H1 (cell line): ENCODE measurements at regions not wholly inside any gene's neighbourhood (a gene's known extent, or its start where the extent isn't known, plus 50 kb on each side); places are given as distances from the start of the nearest gene placed in this dataset.

Source experiments
- CTCF ChIA-PET: fragments of 300-600 bp; sonication (Branson Sonifier 250); formaldehyde crosslinking; loops from one replicate; lab custom pipeline; 2021; ENCODE audit not compliant: partially characterized antibody; lab: Charles Lee
- POLR2A ChIA-PET: fragments of 300-600 bp; sonication (Branson Sonifier 250); formaldehyde crosslinking; loops from one replicate; lab custom pipeline; 2021; ENCODE audit warnings: inconsistent platforms; ENCODE audit not compliant: partially characterized antibody; lab: Charles Lee
- DNase-seq, 2 experiments: peaks; one replicate each; pipeline versions ENCODE4 v3.0.0 to v3.0.0-alpha.2; 2010 to 2022; ENCODE audit warnings: low spot score in 2 of 2, low read depth in 1 of 2, mixed read lengths in 1 of 2
- FAIRE-seq: peaks from 2 replicates; lab custom pipeline; 2011; peaks lifted over from hg19 to GRCh38; lab: Jason Lieb, UNC
- H2AFZ ChIP-seq: 2 replicates; pipeline ENCODE4 v1.8.1; 2012; ENCODE audit warnings: low read length, inconsistent platforms
- H2AK5ac ChIP-seq: 2 replicates; pipeline ENCODE4 v1.6.1; 2013; ENCODE audit warnings: low read depth, low read length
- H2BK120ac ChIP-seq: replicated peaks from 2 replicates; pipeline ENCODE3; 2013; ENCODE audit warnings: low read depth, low read length, inconsistent platforms
- H2BK12ac ChIP-seq: 2 replicates; pipeline ENCODE4 v1.6.1; 2013; ENCODE audit warnings: low read depth, low read length
- H2BK15ac ChIP-seq: 2 replicates; pipeline ENCODE4 v1.6.1; 2013; ENCODE audit warnings: low read length
- H2BK20ac ChIP-seq: 2 replicates; pipeline ENCODE4 v1.6.1; 2013; ENCODE audit warnings: low read length
- H2BK5ac ChIP-seq: 2 replicates; pipeline ENCODE4 v1.6.1; 2013; ENCODE audit warnings: low read depth, low read length
- H3K14ac ChIP-seq: 2 replicates; pipeline ENCODE4 v1.6.1; 2013; ENCODE audit warnings: inconsistent platforms; ENCODE audit not compliant: insufficient read length
- H3K18ac ChIP-seq: 2 replicates; pipeline ENCODE4 v1.6.1; 2013; ENCODE audit warnings: low read length; ENCODE audit errors: extremely low read depth
- H3K23ac ChIP-seq: 2 replicates; pipeline ENCODE4 v1.6.1; 2013; ENCODE audit warnings: inconsistent platforms; ENCODE audit not compliant: insufficient read length
- H3K23me2 ChIP-seq: 2 replicates; pipeline ENCODE4 v1.6.1; 2013; ENCODE audit warnings: low read depth, low read length
- H3K27ac ChIP-seq: 2 replicates; pipeline ENCODE4 v1.6.1; 2011; ENCODE audit warnings: low read depth, low read length, inconsistent platforms
- H3K27me3 ChIP-seq, 4 experiments: replicated peaks in 1 of 4; 1 replicate in 1 of 4; 2 replicates in 3 of 4; pipeline versions ENCODE4 v1.6.1 to v1.8.1; 2011 to 2013; ENCODE audit warnings: low read length in 3 of 4, mild to moderate bottlenecking in 3 of 4, inconsistent platforms in 2 of 4, mixed read lengths in 2 of 4, moderate library complexity in 1 of 4; ENCODE audit not compliant: control insufficient read depth in 3 of 4, insufficient read depth in 3 of 4; ENCODE audit errors: extremely low read depth in 1 of 4
- H3K36me3 ChIP-seq, 4 experiments: 2 replicates each; pipeline versions ENCODE4 v1.6.1 to v1.8.1; 2011 to 2013; ENCODE audit warnings: mild to moderate bottlenecking in 4 of 4, low read length in 3 of 4, moderate library complexity in 2 of 4, control low read depth in 1 of 4, inconsistent platforms in 1 of 4; ENCODE audit not compliant: insufficient read depth in 4 of 4, control insufficient read depth in 2 of 4
- H3K4ac ChIP-seq: replicated peaks from 2 replicates; pipeline ENCODE3; 2013; ENCODE audit warnings: low read length, low read depth, mixed read lengths, inconsistent platforms; ENCODE audit not compliant: insufficient read length
- H3K4me1 ChIP-seq, 4 experiments: replicated peaks in 1 of 4; 1 replicate in 1 of 4; 2 replicates in 3 of 4; pipeline versions ENCODE4 v1.6.1 to v1.8.1; 2011 to 2013; ENCODE audit warnings: low read length in 3 of 4, inconsistent platforms in 2 of 4, mixed read lengths in 1 of 4; ENCODE audit not compliant: insufficient read depth in 4 of 4, control insufficient read depth in 3 of 4
- H3K4me2 ChIP-seq, 2 experiments: 2 replicates each; pipeline versions ENCODE4 v1.6.1 to v1.8.1; 2011 to 2013; ENCODE audit warnings: low read depth in 2 of 2, low read length in 2 of 2, control low read depth in 1 of 2, inconsistent platforms in 1 of 2, mild to moderate bottlenecking in 1 of 2; ENCODE audit not compliant: insufficient read depth in 1 of 2
- H3K4me3 ChIP-seq, 4 experiments: fragments of 200-600, 300-600 bp in 1 of 4; sonication (generic), shearing (Covaris generic), sonication (Bioruptor Twin) in 1 of 4; 2 replicates each; pipeline versions ENCODE4 v1.5.1 to v1.8.1; 2011 to 2016; ENCODE audit warnings: low read length in 4 of 4, low read depth in 3 of 4, control low read depth in 2 of 4, inconsistent platforms in 2 of 4, mild to moderate bottlenecking in 2 of 4, mixed read lengths in 1 of 4, moderate library complexity in 1 of 4; ENCODE audit not compliant: insufficient read depth in 2 of 4; ENCODE audit errors: extremely low read depth in 1 of 4
- H3K56ac ChIP-seq: replicated peaks from 2 replicates; pipeline ENCODE3; 2013; ENCODE audit warnings: low read depth, mild to moderate bottlenecking, mixed read lengths, low read length, inconsistent platforms; ENCODE audit not compliant: insufficient read length
- H3K79me1 ChIP-seq: 2 replicates; pipeline ENCODE4 v1.6.1; 2013; ENCODE audit warnings: low read depth, low read length, control low read depth
- H3K79me2 ChIP-seq, 2 experiments: 2 replicates each; pipeline versions ENCODE4 v1.6.1 to v1.8.1; 2012 to 2013; ENCODE audit warnings: low read length in 2 of 2, mild to moderate bottlenecking in 2 of 2, inconsistent platforms in 1 of 2; ENCODE audit not compliant: insufficient read depth in 2 of 2, control insufficient read depth in 1 of 2
- H3K9ac ChIP-seq, 4 experiments: replicated peaks in 1 of 4; 1 replicate in 1 of 4; 2 replicates in 3 of 4; pipeline versions ENCODE4 v1.6.1 to v1.8.1; 2011 to 2013; ENCODE audit warnings: low read depth in 3 of 4, low read length in 3 of 4, control low read depth in 2 of 4, mild to moderate bottlenecking in 2 of 4, moderate library complexity in 2 of 4, inconsistent platforms in 1 of 4; ENCODE audit errors: extremely low read depth in 1 of 4
- H3K9me3 ChIP-seq, 2 experiments: 2 replicates each; pipeline versions ENCODE4 v1.6.1 to v1.8.1; 2012 to 2013; ENCODE audit warnings: mild to moderate bottlenecking in 2 of 2, moderate library complexity in 2 of 2, control low read depth in 1 of 2, inconsistent platforms in 1 of 2, low read depth in 1 of 2, low read length in 1 of 2, mixed read lengths in 1 of 2; ENCODE audit not compliant: insufficient read depth in 2 of 2
- H4K20me1 ChIP-seq, 2 experiments: replicated peaks in 1 of 2; 2 replicates each; pipeline versions ENCODE3 to v1.8.1; 2011 to 2013; ENCODE audit warnings: inconsistent platforms in 2 of 2, low read length in 2 of 2, mild to moderate bottlenecking in 1 of 2; ENCODE audit not compliant: insufficient read depth in 2 of 2, control insufficient read depth in 1 of 2
- H4K5ac ChIP-seq: 2 replicates; pipeline ENCODE4 v1.6.1; 2013; ENCODE audit warnings: low read length, low read depth, mixed read lengths, inconsistent platforms; ENCODE audit not compliant: insufficient read length
- H4K8ac ChIP-seq: 2 replicates; pipeline ENCODE4 v1.8.0; 2013; ENCODE audit warnings: mild to moderate bottlenecking, moderate library complexity, low read length, inconsistent platforms; ENCODE audit not compliant: insufficient read depth; ENCODE audit errors: extremely low read depth
- H4K91ac ChIP-seq: replicated peaks from 2 replicates; pipeline ENCODE3; 2013; ENCODE audit warnings: low read length, mixed read lengths, inconsistent platforms; ENCODE audit not compliant: insufficient read length
- GTF2F1 ChIP-seq: IDR thresholded peaks from 2 replicates; pipeline ENCODE4 v1.6.1; 2012; ENCODE audit warnings: low read depth, low read length, improper control_type of control experiment, borderline replicate concordance
- JUND ChIP-seq: IDR thresholded peaks from 2 replicates; pipeline ENCODE4 v1.6.1; 2011; ENCODE audit warnings: mild to moderate bottlenecking, improper control_type of control experiment, low read length
- KDM4A ChIP-seq: IDR thresholded peaks from one replicate; pipeline ENCODE4 v1.7.1; 2012; ENCODE audit warnings: low read depth, mild to moderate bottlenecking, moderate library complexity, low read length, inconsistent platforms; ENCODE audit not compliant: severe bottlenecking
- NRF1 ChIP-seq: IDR thresholded peaks from 2 replicates; pipeline ENCODE4 v1.6.1; 2011; ENCODE audit warnings: mild to moderate bottlenecking, low read depth, low read length, improper control_type of control experiment
- POU5F1 ChIP-seq: IDR thresholded peaks from 2 replicates; pipeline ENCODE4 v1.6.1; 2011; ENCODE audit warnings: low read depth, mild to moderate bottlenecking, low read length, moderate library complexity
- RFX5 ChIP-seq: IDR thresholded peaks from 2 replicates; pipeline ENCODE4 v1.6.1; 2011; ENCODE audit warnings: low read depth, low read length, improper control_type of control experiment, borderline replicate concordance
- RNF2 ChIP-seq: fragments of 200-900, 300-1000 bp; sonication (generic); IDR thresholded peaks from 2 replicates; pipeline ENCODE4 v1.7.1; 2016; ENCODE audit warnings: borderline replicate concordance, low read depth, mild to moderate bottlenecking, antibody characterized with exemption, low read length; ENCODE audit not compliant: poor library complexity, severe bottlenecking; ENCODE audit errors: missing control alignments
- SIN3A ChIP-seq, 2 experiments: IDR thresholded peaks in 1 of 2; conservative IDR thresholded peaks in 1 of 2; 2 replicates each; pipeline ENCODE4 v1.6.1; 2011 to 2012; ENCODE audit warnings: low read length in 2 of 2, improper control_type of control experiment in 1 of 2, low read depth in 1 of 2, mild to moderate bottlenecking in 1 of 2
- SIRT6 ChIP-seq: IDR thresholded peaks from one replicate; pipeline ENCODE4 v1.7.1; 2012; ENCODE audit warnings: low read length, inconsistent platforms
- SP1 ChIP-seq: IDR thresholded peaks from 2 replicates; pipeline ENCODE4 v1.6.1; 2011; ENCODE audit warnings: low read depth, low read length
- SRF ChIP-seq: IDR thresholded peaks from 2 replicates; pipeline ENCODE4 v1.6.1; 2011; ENCODE audit warnings: mild to moderate bottlenecking, low read depth, low read length, moderate library complexity
- TCF12 ChIP-seq: IDR thresholded peaks from 2 replicates; pipeline ENCODE4 v1.6.1; 2011; ENCODE audit warnings: low read depth, mild to moderate bottlenecking, low read length
- WGBS, 2 experiments: shearing (Covaris generic) in 1 of 2; methylation state at CpG; one replicate each; pipeline versions ENCODE4 v1.1.6 to v1.1.7; 2013 to 2015; ENCODE audit warnings: low lambda C conversion rate in 2 of 2, mixed read lengths in 2 of 2, inconsistent platforms in 1 of 2, low coverage in 1 of 2, missing lambda C conversion rate in 1 of 2; ENCODE audit not compliant: insufficient replicate concordance in 2 of 2, insufficient coverage in 1 of 2, insufficient read length in 1 of 2; ENCODE audit errors: extremely low coverage in 1 of 2, missing lambda C conversion rate in 1 of 2; 5-methylcytosine and 5-hydroxymethylcytosine counted together

- no peak overlapping the region for H3K56ac ChIP-seq
- H3K79me1 ChIP-seq: no peaks in the 10 kb centered on the region
- H3K18ac ChIP-seq: no peak overlapping the region
- H4K8ac ChIP-seq: no peak overlapping the region
- H2AK5ac ChIP-seq: no peak overlapping the region
- H2BK12ac ChIP-seq: no peak overlapping the region
- no peak for DNase-seq
- no peak overlapping the region for H3K14ac ChIP-seq
- H3K4me1 ChIP-seq: no peaks in the 10 kb centered on the region
- H4K91ac ChIP-seq: no peak overlapping the region
- no peaks in the 10 kb centered on the region for H3K79me2 ChIP-seq
- no peak overlapping the region for H3K4ac ChIP-seq
- H2BK20ac ChIP-seq: no peak overlapping the region
- H4K20me1 ChIP-seq: no peaks in the 10 kb centered on the region
- TF ChIP-seq JUND: no peak
- TF ChIP-seq POU5F1: no peak
- no peak for TF ChIP-seq SRF
- TF ChIP-seq GTF2F1: no peak
- TF ChIP-seq RFX5: no peak
- TF ChIP-seq SP1: no peak
- no peak for TF ChIP-seq RNF2
- no peak for TF ChIP-seq KDM4A
- TF ChIP-seq SIN3A (conservative IDR thresholded peaks at IDR 0.05 in 1 of 2, IDR thresholded peaks at IDR 0.05 in 1 of 2; ENCODE audit: low read depth in 1 of 2, low read length in 2 of 2): no peak
- no peak for TF ChIP-seq SIRT6
- TF ChIP-seq TCF12: no peak
- no peak for TF ChIP-seq NRF1
- 90% methylated on average over 3 of the region's 3 CpGs; no CpG with 5 or more reads in 1 of the 2 experiments for WGBS, 2 experiments
- no peak overlapping the region for H4K5ac ChIP-seq
- ChIA-PET POLR2A (no interaction called here), CTCF (no interaction called here)
- no peak overlapping the region for H3K23ac ChIP-seq
- no peaks in the 10 kb centered on the region for H3K23me2 ChIP-seq
- no peaks in the 10 kb centered on the region for H3K27me3 ChIP-seq
- H2BK15ac ChIP-seq: no peak overlapping the region
- no peak overlapping the region for H3K4me2 ChIP-seq
- H2BK5ac ChIP-seq: no peak overlapping the region
- H3K4me3 ChIP-seq: no peak overlapping the region
- no peak overlapping the region for H3K9ac ChIP-seq
- no peak overlapping the region for H3K27ac ChIP-seq
- H2BK120ac ChIP-seq: no peak overlapping the region
- no peaks in the 10 kb centered on the region for H3K9me3 ChIP-seq
- no peaks in the 10 kb centered on the region for H3K36me3 ChIP-seq
- H2AFZ ChIP-seq: no peak overlapping the region
- FAIRE-seq: no peak
These were observed 809.2 kb downstream of the NXPH1 start for GRCh38 chr7:9242636-9243035.
